GM10266 (cell line): ENCODE measurements at regions not wholly inside any gene's neighbourhood (a gene's known extent, or its start where the extent isn't known, plus 50 kb on each side); places are given as distances from the start of the nearest gene placed in this dataset.

ENCODE experiments used
- DNase-seq: peaks from one replicate; pipeline ENCODE4 v3.0.0; 2012; ENCODE audit errors: extremely low spot score
- CTCF ChIP-seq: IDR thresholded peaks from 2 replicates; pipeline ENCODE4 v1.5.1; 2012; ENCODE audit warnings: mild to moderate bottlenecking, low read depth; ENCODE audit not compliant: control insufficient read depth, insufficient read depth; ENCODE audit errors: missing control alignments

- no peak for DNase-seq
- TF ChIP-seq CTCF, result no peak
Measured at GRCh38 chr21:38880577-38880966, 74.8 kb downstream of the ETS2 start.

- DNase-seq, result no peak
Measured at GRCh38 chr21:38879912-38880576, 74.3 kb downstream of the ETS2 start.

GRCh38 chr21:38878379-38879179 lies 72.8 kb downstream of the ETS2 start:
- TF ChIP-seq CTCF, result no peak
- DNase-seq, result no peak

More at GRCh38 chr21:38879912-38880576, 74.3 kb downstream of the ETS2 start:
- no peak for TF ChIP-seq CTCF

- TF ChIP-seq CTCF, result no peak
- DNase-seq, result no peak
Measured at GRCh38 chr21:38875694-38876492, 70.2 kb downstream of the ETS2 start.
